SIG-M5 treated with dmso at 0.1 percent for 504 hours (cell line): ENCODE measurements at regions not wholly inside any gene's neighbourhood (a gene's known extent, or its start where the extent isn't known, plus 50 kb on each side); places are given as distances from the start of the nearest gene placed in this dataset.

ENCODE experiments used
- DNase-seq: peaks from one replicate; lab custom pipeline; 2025; ENCODE audit not compliant: unreplicated experiment; lab: John Stamatoyannopoulos, UW

- DNase-seq, result no peak
Observed at GRCh38 chr15:101551696-101552591, 62.4 kb upstream of the PCSK6 start.

GRCh38 chr15:101550124-101550523, 60.6 kb upstream of the PCSK6 start:
- no peak for DNase-seq

GRCh38 chr15:101549647-101550046, 60.1 kb upstream of the PCSK6 start:
- DNase-seq, result no peak

GRCh38 chr15:101547737-101548136, 58.2 kb upstream of the PCSK6 start:
- DNase-seq, result no peak

- no peak for DNase-seq
Observed at GRCh38 chr15:101545548-101546505, 56.3 kb upstream of the PCSK6 start.

- no peak for DNase-seq
Observed at GRCh38 chr15:101544613-101544945, 55.1 kb upstream of the PCSK6 start.

- no peak for DNase-seq
Observed at GRCh38 chr15:101543926-101544612, 54.6 kb upstream of the PCSK6 start.

- no peak for DNase-seq
Observed at GRCh38 chr15:101543431-101543830, 53.9 kb upstream of the PCSK6 start.

GRCh38 chr15:101543026-101543390, 53.5 kb upstream of the PCSK6 start:
- DNase-seq, result no peak

GRCh38 chr15:101542306-101543025, 53.0 kb upstream of the PCSK6 start:
- DNase-seq, result no peak

- no peak for DNase-seq
Observed at GRCh38 chr15:101541501-101542292, 52.2 kb upstream of the PCSK6 start.

- DNase-seq, result no peak
Observed at GRCh38 chr15:101540480-101541239, 51.2 kb upstream of the PCSK6 start.

GRCh38 chr15:101539930-101540329, 50.4 kb upstream of the PCSK6 start:
- DNase-seq, result no peak

GRCh38 chr15:101539492-101539891, 50.0 kb upstream of the PCSK6 start:
- no peak for DNase-seq
